ENCODE measurements at regions not wholly inside any gene's neighbourhood (a gene's known extent, or its start where the extent isn't known, plus 50 kb on each side); places are given as distances from the start of the nearest gene placed in this dataset.
"Not testable (repeated sequence)": the region's sequence is repeated elsewhere in the genome, so short reads cannot be mapped to it uniquely, and the experiment has no call there.

- Histone ChIP-seq H3K27ac (no peak overlapping the region), H3K27me3 (no peaks in the 10 kb centered on the region), H3K9me3 (peaks cover 0 to 18% (median 0%) of the 10 kb centered on the region in 3 donors), H3K4me3 (no peak overlapping the region), H3K4me1 (no peaks in the 10 kb centered on the region), H3K36me3 (no peaks in the 10 kb centered on the region)
- no peak for ATAC-seq
- TF ChIP-seq POLR2AphosphoS5 (IDR thresholded peaks at IDR 0.05) (no peak), CTCF (IDR thresholded peaks at IDR 0.05) (no peak), POLR2A (IDR thresholded peaks at IDR 0.05) (no peak), EP300 (IDR thresholded peaks at IDR 0.05) (no peak)
These were observed 512.8 kb upstream of the PCDH7 start for GRCh38 chr4:30207389-30207788.

GRCh38 chr4:30208731-30209435, 511.3 kb upstream of the PCDH7 start:
- H3K4me1 ChIP-seq: no peaks in the 10 kb centered on the region
- H3K4me3 ChIP-seq: no peak overlapping the region
- no peaks in the 10 kb centered on the region for H3K27me3 ChIP-seq
- peaks cover 0 to 7% (median 0%) of the 10 kb centered on the region in 3 donors for H3K9me3 ChIP-seq
- 43 to 52% methylated on average over 2 of the region's 2 CpGs for WGBS, 2 donors (ENCODE audit: low coverage in 1 of 2)
- TF ChIP-seq CTCF (IDR thresholded peaks at IDR 0.05) (no peak), POLR2AphosphoS5 (IDR thresholded peaks at IDR 0.05) (no peak), POLR2A (IDR thresholded peaks at IDR 0.05) (no peak), EP300 (IDR thresholded peaks at IDR 0.05) (no peak)
- H3K27ac ChIP-seq: no peak overlapping the region
- no peak for ATAC-seq
- H3K36me3 ChIP-seq: no peaks in the 10 kb centered on the region

GRCh38 chr4:30215973-30216372, 504.2 kb upstream of the PCDH7 start:
- peaks cover 0 to 11% (median 0%) of the 10 kb centered on the region in 3 donors for H3K9me3 ChIP-seq
- not testable (repeated sequence) for H3K36me3 ChIP-seq, H3K4me1 ChIP-seq, ATAC-seq, H3K4me3 ChIP-seq, H3K27ac ChIP-seq, H3K27me3 ChIP-seq
- WGBS, 2 donors (ENCODE audit: low coverage in 1 of 2): 92 to 97% methylated on average over 4 of the region's 4 CpGs

GRCh38 chr4:30245140-30245539, 475.0 kb upstream of the PCDH7 start:
- ATAC-seq: no peak
- Histone ChIP-seq H3K4me3 (no peak overlapping the region), H3K27ac (no peak overlapping the region), H3K9me3 (peaks cover 0 to 7% (median 0%) of the 10 kb centered on the region in 3 donors), H3K27me3 (no peaks in the 10 kb centered on the region), H3K4me1 (no peaks in the 10 kb centered on the region), H3K36me3 (no peaks in the 10 kb centered on the region)
- no peak for TF ChIP-seq EP300 (IDR thresholded peaks at IDR 0.05)
- TF ChIP-seq POLR2AphosphoS5 (IDR thresholded peaks at IDR 0.05): no peak
- TF ChIP-seq POLR2A (IDR thresholded peaks at IDR 0.05): no peak
- no peak for TF ChIP-seq CTCF (IDR thresholded peaks at IDR 0.05)

- Histone ChIP-seq H3K4me3 (no peak overlapping the region), H3K27me3 (no peaks in the 10 kb centered on the region), H3K9me3 (no peaks in the 10 kb centered on the region), H3K27ac (no peak overlapping the region), H3K4me1 (no peaks in the 10 kb centered on the region), H3K36me3 (no peaks in the 10 kb centered on the region)
- ATAC-seq: no peak
- TF ChIP-seq EP300 (IDR thresholded peaks at IDR 0.05) (no peak), CTCF (IDR thresholded peaks at IDR 0.05) (no peak), POLR2A (IDR thresholded peaks at IDR 0.05) (no peak), POLR2AphosphoS5 (IDR thresholded peaks at IDR 0.05) (no peak)
- 65% methylated on average over 2 of the region's 3 CpGs for WGBS, 2 donors (ENCODE audit: low coverage in 1 of 2)
These were observed 463.9 kb upstream of the PCDH7 start for GRCh38 chr4:30256116-30256832.
